Mucosa of descending colon (tissue), 3 donors: ENCODE measurements at regions not wholly inside any gene's neighbourhood (a gene's known extent, or its start where the extent isn't known, plus 50 kb on each side); places are given as distances from the start of the nearest gene placed in this dataset.

Experiments used
- ATAC-seq: fragments of 200-7000 bp; cut with Tn5 transposase; one replicate; pipeline ENCODE4 v1.9.1; 2020; ENCODE audit warnings: mild to moderate bottlenecking, moderate library complexity
- DNase-seq, 3 donors: peaks; one replicate each; pipeline ENCODE4 v3.0.0-alpha.2; 2020
- H3K36me3 ChIP-seq: fragments of 200-600 bp; one replicate; pipeline ENCODE4 v1.8.0; 2021; ENCODE audit warnings: low read depth, mild to moderate bottlenecking
- H3K4me1 ChIP-seq: fragments of 200-600 bp; one replicate; pipeline ENCODE4 v1.8.0; 2021; ENCODE audit warnings: low read depth, mild to moderate bottlenecking
- H3K4me3 ChIP-seq: fragments of 200-600 bp; one replicate; pipeline ENCODE4 v1.8.0; 2021; ENCODE audit warnings: mild to moderate bottlenecking
- H3K9me3 ChIP-seq: fragments of 200-600 bp; one replicate; pipeline ENCODE4 v1.8.0; 2021; ENCODE audit warnings: mild to moderate bottlenecking
- intact Hi-C, 2 donors: fragments of 100-400 bp; cut with DNase I in 1 of 2; cut with micrococcal nuclease in 1 of 2; formaldehyde crosslinking; loops; one replicate each; pipeline versions ENCODE4 v1.11.0 to v1.11.1; 2022; cut with DNase I, micrococcal nuclease
- TF ChIP-seq, protein P1 (sequence below): fragments of 200-600 bp; IDR thresholded peaks from one replicate; pipeline ENCODE4 v1.8.0; 2022; ENCODE audit warnings: antibody characterized with exemption, mild to moderate bottlenecking
- donor health status: DM: no; HTN: no; CAD: no; lungs with moderate emphysema.
- donor health status: DM: no; HTN: no; CAD: no.
- donor health status: DM: no; HTN: yes; CAD: no.

GRCh38 chr7:84633-85020 is 107.7 kb upstream of the FAM20C start:
- no peaks in the 10 kb centered on the region for H3K36me3 ChIP-seq
- intact Hi-C loops, result no loop called here
- no peak overlapping the region for H3K4me3 ChIP-seq
- H3K4me1 ChIP-seq, result peaks cover 10% of the 10 kb centered on the region
- DNase-seq (no peak), ATAC-seq (no peak)
- TF ChIP-seq, protein P1, sequence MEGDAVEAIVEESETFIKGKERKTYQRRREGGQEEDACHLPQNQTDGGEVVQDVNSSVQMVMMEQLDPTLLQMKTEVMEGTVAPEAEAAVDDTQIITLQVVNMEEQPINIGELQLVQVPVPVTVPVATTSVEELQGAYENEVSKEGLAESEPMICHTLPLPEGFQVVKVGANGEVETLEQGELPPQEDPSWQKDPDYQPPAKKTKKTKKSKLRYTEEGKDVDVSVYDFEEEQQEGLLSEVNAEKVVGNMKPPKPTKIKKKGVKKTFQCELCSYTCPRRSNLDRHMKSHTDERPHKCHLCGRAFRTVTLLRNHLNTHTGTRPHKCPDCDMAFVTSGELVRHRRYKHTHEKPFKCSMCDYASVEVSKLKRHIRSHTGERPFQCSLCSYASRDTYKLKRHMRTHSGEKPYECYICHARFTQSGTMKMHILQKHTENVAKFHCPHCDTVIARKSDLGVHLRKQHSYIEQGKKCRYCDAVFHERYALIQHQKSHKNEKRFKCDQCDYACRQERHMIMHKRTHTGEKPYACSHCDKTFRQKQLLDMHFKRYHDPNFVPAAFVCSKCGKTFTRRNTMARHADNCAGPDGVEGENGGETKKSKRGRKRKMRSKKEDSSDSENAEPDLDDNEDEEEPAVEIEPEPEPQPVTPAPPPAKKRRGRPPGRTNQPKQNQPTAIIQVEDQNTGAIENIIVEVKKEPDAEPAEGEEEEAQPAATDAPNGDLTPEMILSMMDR, result no peak
- no peaks in the 10 kb centered on the region for H3K9me3 ChIP-seq

- H3K4me3 ChIP-seq, result no peak overlapping the region
- TF ChIP-seq, protein P1, result no peak
- no peaks in the 10 kb centered on the region for H3K36me3 ChIP-seq
- no peaks in the 10 kb centered on the region for H3K9me3 ChIP-seq
- DNase-seq (no peak), ATAC-seq (no peak)
- intact Hi-C loops, result no loop called here
- peaks cover 10% of the 10 kb centered on the region for H3K4me1 ChIP-seq
Observed at GRCh38 chr7:85074-85882, 107.1 kb upstream of the FAM20C start.

GRCh38 chr7:85883-86515 is 106.4 kb upstream of the FAM20C start:
- Histone ChIP-seq H3K36me3 (no peaks in the 10 kb centered on the region), H3K9me3 (no peaks in the 10 kb centered on the region), H3K4me1 (peaks cover 15% of the 10 kb centered on the region), H3K4me3 (no peak overlapping the region)
- TF ChIP-seq, protein P1, result no peak
- ATAC-seq, result no peak
- no peak for DNase-seq
- intact Hi-C loops, result no loop called here

- Histone ChIP-seq H3K4me3 (no peak overlapping the region), H3K4me1 (peaks cover 15% of the 10 kb centered on the region), H3K36me3 (no peaks in the 10 kb centered on the region), H3K9me3 (no peaks in the 10 kb centered on the region)
- no peak for ATAC-seq
- intact Hi-C loops, result no loop called here
- no peak for DNase-seq
- TF ChIP-seq, protein P1, result no peak
Observed at GRCh38 chr7:86629-87028, 105.7 kb upstream of the FAM20C start.

DNA sequence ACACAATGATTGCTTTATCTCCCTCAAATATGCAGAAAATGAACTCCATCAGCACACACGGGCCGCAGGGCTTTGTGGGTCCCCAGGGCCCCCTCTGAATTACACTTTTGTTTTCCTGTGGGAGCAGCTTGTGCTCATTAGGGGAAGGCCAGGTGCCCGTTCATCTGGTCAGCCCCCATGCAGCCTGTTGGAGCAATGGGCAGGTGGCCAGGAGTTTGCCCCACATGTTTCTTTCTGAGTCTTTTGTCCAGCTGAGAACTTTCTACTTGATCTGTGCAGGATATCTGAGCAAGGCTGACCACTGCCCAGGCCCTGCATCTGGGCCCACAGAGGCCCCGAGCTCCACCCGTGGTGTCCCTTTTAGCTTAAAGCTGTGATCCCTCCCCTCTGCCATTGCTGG is 105.3 kb upstream of the FAM20C start:
- no peak overlapping the region for H3K4me3 ChIP-seq
- intact Hi-C loops, result no loop called here
- no peak for ATAC-seq
- H3K9me3 ChIP-seq, result no peaks in the 10 kb centered on the region
- no peak for DNase-seq
- TF ChIP-seq, protein P1, result no peak
- peaks cover 15% of the 10 kb centered on the region for H3K4me1 ChIP-seq
- no peaks in the 10 kb centered on the region for H3K36me3 ChIP-seq
